Esophagus muscularis mucosa (tissue), 4 donors: ENCODE measurements at regions not wholly inside any gene's neighbourhood (a gene's known extent, or its start where the extent isn't known, plus 50 kb on each side); places are given as distances from the start of the nearest gene placed in this dataset.

Source experiments
- DNase-seq: peaks from one replicate; pipeline ENCODE4 v3.0.0-alpha.2; 2017; ENCODE audit errors: extremely low spot score
- H3K27ac ChIP-seq, 4 donors: fragments of 200-600 bp; sonication (generic); replicated peaks in 1 of 4; 1 replicate in 3 of 4; 2 replicates in 1 of 4; pipeline ENCODE4 v1.5.1; 2016 to 2019; ENCODE audit warnings: mild to moderate bottlenecking in 1 of 4
- H3K27me3 ChIP-seq, 4 donors: fragments of 200-600 bp; sonication (generic); one replicate each; pipeline versions ENCODE4 v1.5.1 to v1.6.0; 2016 to 2019
- H3K36me3 ChIP-seq, 4 donors: fragments of 200-600 bp; sonication (generic); one replicate each; pipeline ENCODE4 v1.5.1; 2016 to 2019
- H3K4me1 ChIP-seq, 4 donors: fragments of 200-600 bp; sonication (generic); one replicate each; pipeline ENCODE4 v1.5.1; 2016 to 2019
- H3K4me3 ChIP-seq, 4 donors: fragments of 200-600 bp; sonication (generic); 1 replicate in 2 of 4; 2 replicates in 2 of 4; pipeline ENCODE4 v1.5.1; 2016 to 2019; ENCODE audit warnings: mild to moderate bottlenecking in 4 of 4, moderate library complexity in 1 of 4
- H3K9me3 ChIP-seq, 4 donors: fragments of 200-600 bp; sonication (generic); 1 replicate in 3 of 4; 2 replicates in 1 of 4; pipeline ENCODE4 v1.5.1; 2016 to 2019
- EP300 ChIP-seq: sonication (generic); formaldehyde crosslinking; IDR thresholded peaks from one replicate; pipeline ENCODE4 v1.6.1; 2017; ENCODE audit warnings: antibody characterized with exemption
- POLR2A ChIP-seq: fragments of 450-650 bp; IDR thresholded peaks from one replicate; pipeline ENCODE4 v1.6.1; 2017; ENCODE audit warnings: antibody characterized with exemption, moderate library complexity, mild to moderate bottlenecking, low read depth
- POLR2AphosphoS5 ChIP-seq, 2 donors: sonication (generic); formaldehyde crosslinking; IDR thresholded peaks; one replicate each; pipeline ENCODE4 v1.6.1; 2017; ENCODE audit warnings: antibody characterized with exemption in 2 of 2
- WGBS: methylation state at CpG from one replicate; pipeline ENCODE4 v1.1.5; 2018; 5-methylcytosine and 5-hydroxymethylcytosine counted together
- intact Hi-C: fragments of 100-400 bp; cut with DNase I; formaldehyde crosslinking; loops from one replicate; pipeline ENCODE4 v1.15.1; 2023
- TF ChIP-seq, protein P1 (sequence below), 3 experiments: fragments of 200-600 bp in 2 of 3; fragments of 450-650 bp in 1 of 3; sonication (generic) in 2 of 3; IDR thresholded peaks; one replicate each; pipeline ENCODE4 v1.5.1; 2017 to 2019; ENCODE audit warnings: antibody characterized with exemption in 3 of 3, mild to moderate bottlenecking in 2 of 3, moderate library complexity in 1 of 3

DNA sequence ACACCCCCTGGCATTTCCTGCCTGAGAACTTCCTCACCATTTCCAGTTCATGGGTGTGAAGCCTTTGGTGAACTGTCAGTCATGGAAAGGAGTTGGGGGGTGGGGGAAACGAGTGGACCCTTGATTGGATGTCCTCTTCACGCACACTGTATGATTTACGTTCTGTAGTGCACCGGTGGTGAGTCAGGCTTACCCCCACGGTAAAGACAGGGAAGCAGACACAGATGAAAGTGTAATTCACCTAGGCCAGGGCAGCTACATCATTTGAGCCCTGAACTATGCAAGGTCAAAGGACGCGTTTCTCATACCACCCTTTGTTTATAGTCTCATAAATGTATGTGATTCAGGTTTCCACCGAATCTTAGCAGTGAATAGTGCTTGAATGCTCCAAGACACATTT lies 628.3 kb upstream of the PFKP start:
- no peaks in the 10 kb centered on the region for H3K36me3 ChIP-seq
- no peaks in the 10 kb centered on the region for H3K9me3 ChIP-seq
- H3K27me3 ChIP-seq = peaks cover 0 to 4% (median 0%) of the 10 kb centered on the region in 4 donors
- DNase-seq = no peak
- TF ChIP-seq, protein P1, sequence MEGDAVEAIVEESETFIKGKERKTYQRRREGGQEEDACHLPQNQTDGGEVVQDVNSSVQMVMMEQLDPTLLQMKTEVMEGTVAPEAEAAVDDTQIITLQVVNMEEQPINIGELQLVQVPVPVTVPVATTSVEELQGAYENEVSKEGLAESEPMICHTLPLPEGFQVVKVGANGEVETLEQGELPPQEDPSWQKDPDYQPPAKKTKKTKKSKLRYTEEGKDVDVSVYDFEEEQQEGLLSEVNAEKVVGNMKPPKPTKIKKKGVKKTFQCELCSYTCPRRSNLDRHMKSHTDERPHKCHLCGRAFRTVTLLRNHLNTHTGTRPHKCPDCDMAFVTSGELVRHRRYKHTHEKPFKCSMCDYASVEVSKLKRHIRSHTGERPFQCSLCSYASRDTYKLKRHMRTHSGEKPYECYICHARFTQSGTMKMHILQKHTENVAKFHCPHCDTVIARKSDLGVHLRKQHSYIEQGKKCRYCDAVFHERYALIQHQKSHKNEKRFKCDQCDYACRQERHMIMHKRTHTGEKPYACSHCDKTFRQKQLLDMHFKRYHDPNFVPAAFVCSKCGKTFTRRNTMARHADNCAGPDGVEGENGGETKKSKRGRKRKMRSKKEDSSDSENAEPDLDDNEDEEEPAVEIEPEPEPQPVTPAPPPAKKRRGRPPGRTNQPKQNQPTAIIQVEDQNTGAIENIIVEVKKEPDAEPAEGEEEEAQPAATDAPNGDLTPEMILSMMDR (IDR thresholded peaks at IDR 0.05) = no peak
- TF ChIP-seq POLR2AphosphoS5 (IDR thresholded peaks at IDR 0.05) (no peak), POLR2A (no peak), EP300 (no peak)
- H3K4me3 ChIP-seq = no peak overlapping the region
- intact Hi-C loops = no loop called here
- H3K4me1 ChIP-seq = no peaks in the 10 kb centered on the region
- 63% methylated on average over 8 of the region's 8 CpGs for WGBS
- no peak overlapping the region for H3K27ac ChIP-seq

DNA sequence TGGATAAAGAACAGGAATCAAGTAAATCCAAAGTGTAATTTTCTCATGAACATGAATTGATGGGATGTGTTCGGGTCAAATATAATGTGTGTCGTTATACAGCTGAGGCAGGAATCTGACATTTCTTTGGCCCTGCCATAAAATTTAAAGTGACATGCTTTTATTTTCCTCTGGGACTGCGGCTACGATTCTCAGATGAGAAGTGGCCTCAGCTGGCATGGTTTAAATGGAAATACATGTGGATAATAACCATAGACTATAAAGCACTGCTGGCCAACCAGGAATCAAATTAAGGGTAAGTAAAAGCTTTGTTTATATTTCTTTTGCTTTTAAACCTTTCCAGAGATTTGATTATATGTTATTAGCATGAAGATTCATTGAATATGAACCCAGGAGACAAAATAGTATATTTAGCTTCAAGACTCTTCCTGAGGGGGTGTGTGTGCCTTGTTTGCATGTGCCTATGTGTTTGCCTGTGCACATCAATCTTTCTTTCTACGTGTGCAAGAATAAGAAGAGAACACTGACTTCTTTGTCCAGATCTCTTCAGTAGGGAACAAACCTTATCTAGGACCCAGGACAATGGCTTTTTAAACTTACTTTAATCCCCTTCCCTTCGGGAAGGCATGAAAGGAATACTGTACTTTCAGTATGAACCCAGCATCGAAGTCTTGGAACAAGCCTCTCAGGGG lies 629.0 kb upstream of the PFKP start:
- no peak for DNase-seq
- H3K4me3 ChIP-seq = no peak overlapping the region

DNA sequence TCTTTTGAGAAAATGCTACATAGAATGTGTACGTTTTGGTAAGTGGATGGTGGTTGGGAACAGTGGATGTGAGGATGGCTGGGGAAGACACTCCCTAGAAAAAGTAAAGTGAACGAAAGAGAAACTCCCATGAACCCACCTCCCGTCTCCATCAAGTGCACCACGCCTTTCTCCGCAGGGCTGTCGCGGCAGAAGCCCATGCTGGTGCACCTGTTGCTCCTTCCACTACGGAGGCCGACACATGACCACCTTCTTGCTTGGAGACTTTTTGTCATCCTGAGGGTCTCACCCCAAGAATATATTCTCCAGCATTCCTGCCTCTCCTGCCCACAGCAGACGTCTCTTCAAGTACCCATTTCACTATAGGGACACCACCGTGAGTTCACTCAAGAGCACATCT lies 630.4 kb upstream of the PFKP start:
- intact Hi-C loops = no loop called here
- no peak for DNase-seq
- no peak overlapping the region for H3K27ac ChIP-seq
- H3K9me3 ChIP-seq = no peaks in the 10 kb centered on the region
- TF ChIP-seq POLR2A (no peak), POLR2AphosphoS5 (IDR thresholded peaks at IDR 0.05) (no peak), EP300 (no peak)
- TF ChIP-seq, protein P1 (IDR thresholded peaks at IDR 0.05) = no peak
- H3K27me3 ChIP-seq = peaks cover 0 to 4% (median 0%) of the 10 kb centered on the region in 4 donors
- no peaks in the 10 kb centered on the region for H3K4me1 ChIP-seq
- H3K4me3 ChIP-seq = no peak overlapping the region
- no peaks in the 10 kb centered on the region for H3K36me3 ChIP-seq
- WGBS = 91% methylated on average over 11 of the region's 11 CpGs

More for the DNA sequence above, 629.0 kb upstream of the PFKP start:
- intact Hi-C loops = no loop called here
- TF ChIP-seq POLR2AphosphoS5 (IDR thresholded peaks at IDR 0.05) (no peak), POLR2A (no peak), EP300 (no peak)
- TF ChIP-seq, protein P1 (IDR thresholded peaks at IDR 0.05) = no peak
- Histone ChIP-seq H3K9me3 (no peaks in the 10 kb centered on the region), H3K36me3 (no peaks in the 10 kb centered on the region), H3K27ac (no peak overlapping the region), H3K4me1 (no peaks in the 10 kb centered on the region), H3K27me3 (peaks cover 0 to 4% (median 0%) of the 10 kb centered on the region in 4 donors)
- 49% methylated on average over 7 of the region's 7 CpGs for WGBS

DNA sequence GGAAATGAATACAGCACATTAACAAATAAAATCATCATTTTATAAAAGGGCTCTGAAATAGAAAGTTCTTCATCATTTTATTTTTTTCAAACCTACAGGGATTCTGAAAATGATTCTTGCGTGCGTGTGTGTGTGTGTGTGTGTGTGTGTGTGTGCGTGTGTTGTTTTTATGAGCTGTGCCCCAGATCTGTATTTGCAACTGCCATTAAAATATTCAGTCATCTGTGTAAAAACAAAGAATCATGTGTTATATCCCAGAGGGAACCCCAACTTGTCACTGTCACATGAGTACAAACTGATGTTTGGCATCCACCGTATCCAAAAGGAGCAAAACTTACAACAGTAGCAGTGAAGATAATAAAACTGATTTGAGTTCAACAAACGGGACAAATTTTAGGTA lies 635.4 kb upstream of the PFKP start:
- no peak overlapping the region for H3K4me3 ChIP-seq
- no peak for DNase-seq
- 52% methylated on average over 5 of the region's 5 CpGs for WGBS
- no peaks in the 10 kb centered on the region for H3K27me3 ChIP-seq
- no peaks in the 10 kb centered on the region for H3K4me1 ChIP-seq
- TF ChIP-seq POLR2AphosphoS5 (IDR thresholded peaks at IDR 0.05) (no peak), EP300 (no peak), POLR2A (no peak)
- TF ChIP-seq, protein P1 (IDR thresholded peaks at IDR 0.05) = no peak
- no peaks in the 10 kb centered on the region for H3K9me3 ChIP-seq
- intact Hi-C loops = no loop called here
- no peaks in the 10 kb centered on the region for H3K36me3 ChIP-seq
- H3K27ac ChIP-seq = no peak overlapping the region

DNA sequence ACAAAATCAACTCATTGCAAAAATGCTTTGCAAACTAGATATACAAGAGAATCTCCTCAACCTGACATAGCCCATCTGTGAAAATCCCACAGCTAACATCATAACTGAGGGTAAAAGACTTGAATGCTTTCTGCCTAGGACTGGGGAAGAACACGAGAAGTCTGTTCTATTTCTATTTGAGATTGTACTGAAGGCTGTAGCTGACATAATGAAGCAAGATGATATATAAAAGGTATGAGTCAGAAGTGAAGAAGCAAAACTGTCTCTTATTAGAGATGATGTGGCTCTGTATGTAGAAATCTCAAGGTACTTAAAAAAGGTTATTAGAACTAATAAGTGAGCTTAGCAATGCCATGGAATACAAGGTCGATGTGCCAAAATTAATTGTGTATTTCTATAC lies 639.9 kb upstream of the PFKP start:
- Histone ChIP-seq H3K4me3 (no peak overlapping the region), H3K27me3 (no peaks in the 10 kb centered on the region), H3K36me3 (no peaks in the 10 kb centered on the region), H3K27ac (no peak overlapping the region), H3K9me3 (no peaks in the 10 kb centered on the region), H3K4me1 (no peaks in the 10 kb centered on the region)
- DNase-seq = no peak
- WGBS = 57% methylated on average over 2 of the region's 2 CpGs
- intact Hi-C loops = no loop called here
- TF ChIP-seq, protein P1 (IDR thresholded peaks at IDR 0.05) = no peak
- TF ChIP-seq POLR2A (no peak), EP300 (no peak), POLR2AphosphoS5 (IDR thresholded peaks at IDR 0.05) (no peak)
